Activated naive CD8-positive, alpha-beta T cell treated with anti-CD3 and anti-CD28 coated beads, Interleukin-2, amount 10 ng/mL, durations not matched to agents 7 days and 5 days (primary cell): ENCODE measurements at regions not wholly inside any gene's neighbourhood (a gene's known extent, or its start where the extent isn't known, plus 50 kb on each side); places are given as distances from the start of the nearest gene placed in this dataset.

Source experiments
- ATAC-seq: fragments of 150-1000 bp; cut with Tn5 transposase; one replicate; pipeline ENCODE4 v1.10.0; 2021; ENCODE audit warnings: low read depth, moderate library complexity
- POLR2A ChIA-PET: fragments of 350-600 bp; sonication (Branson Sonifier 250); formaldehyde crosslinking; loops from one replicate; lab custom pipeline; 2021; ENCODE audit warnings: antibody characterized with exemption; lab: Charles Lee
- DNase-seq: peaks from one replicate; pipeline ENCODE4 v3.0.0; 2021
- H3K27ac Mint-ChIP-seq: one replicate; pipeline ENCODE4 v1.8.0; 2022; ENCODE audit warnings: mild to moderate bottlenecking, mixed read lengths
- H3K27me3 Mint-ChIP-seq: one replicate; pipeline ENCODE4 v1.8.0; 2022; ENCODE audit warnings: mild to moderate bottlenecking, moderate library complexity, mixed read lengths
- H3K36me3 Mint-ChIP-seq: one replicate; pipeline ENCODE4 v1.8.0; 2021; ENCODE audit warnings: mild to moderate bottlenecking, mixed read lengths
- H3K4me1 Mint-ChIP-seq: one replicate; pipeline ENCODE4 v1.8.0; 2021; ENCODE audit warnings: mixed read lengths
- H3K4me3 Mint-ChIP-seq: one replicate; pipeline ENCODE4 v1.8.0; 2022; ENCODE audit warnings: mild to moderate bottlenecking, moderate library complexity, mixed read lengths
- H3K9me3 Mint-ChIP-seq: one replicate; pipeline ENCODE4 v1.8.0; 2021; ENCODE audit warnings: mixed read lengths

DNA sequence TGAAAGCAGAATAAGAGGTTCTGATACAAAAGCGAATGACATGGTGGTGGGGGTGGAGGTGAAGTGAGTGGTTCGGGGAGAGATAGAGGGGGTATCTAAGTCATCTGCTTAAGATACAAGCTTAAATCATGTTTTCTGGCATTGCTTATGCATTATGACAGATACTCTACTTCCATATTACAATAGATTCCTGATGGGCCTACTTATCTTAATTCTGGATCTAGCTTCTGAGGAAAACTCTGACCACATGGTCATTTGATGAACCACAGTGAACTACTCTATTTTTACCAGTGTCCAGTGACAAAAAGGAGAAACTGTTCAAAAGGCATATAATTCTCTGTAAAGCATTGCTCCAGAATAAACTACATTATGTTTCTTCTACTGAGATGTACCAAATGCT lies 673.7 kb upstream of the CCDC54 start:
- Mint-ChIP-seq H3K9me3 (no peaks in the 10 kb centered on the region), H3K27me3 (no peaks in the 10 kb centered on the region), H3K36me3 (no peaks in the 10 kb centered on the region), H3K4me1 (no peaks in the 10 kb centered on the region), H3K4me3 (no peak overlapping the region), H3K27ac (no peak overlapping the region)
- DNase-seq: no peak
- no peak for ATAC-seq
- POLR2A ChIA-PET: no interaction called here

DNA sequence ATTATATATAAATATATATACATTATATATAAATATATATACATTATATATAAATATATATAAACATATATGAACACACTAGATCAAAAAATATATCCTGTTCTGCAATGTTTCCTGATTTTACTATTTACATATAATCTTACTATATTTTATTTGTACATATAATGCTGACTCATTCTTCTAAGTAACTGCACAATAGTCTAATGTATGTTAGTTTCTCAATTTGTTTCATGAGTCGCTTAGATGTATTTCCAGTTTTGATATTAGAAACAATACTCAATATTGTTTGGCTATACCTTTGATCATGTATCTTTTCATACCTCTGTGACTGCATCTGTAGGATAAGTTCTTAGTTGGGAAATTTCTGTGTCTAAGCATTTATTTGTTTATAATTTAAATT lies 669.9 kb upstream of the CCDC54 start:
- no peak overlapping the region for H3K4me3 Mint-ChIP-seq
- no peaks in the 10 kb centered on the region for H3K36me3 Mint-ChIP-seq
- H3K27ac Mint-ChIP-seq: no peak overlapping the region
- peaks cover 3% of the 10 kb centered on the region for H3K27me3 Mint-ChIP-seq
- POLR2A ChIA-PET: no interaction called here
- H3K4me1 Mint-ChIP-seq: no peaks in the 10 kb centered on the region
- H3K9me3 Mint-ChIP-seq: no peaks in the 10 kb centered on the region
- DNase-seq: no peak
- ATAC-seq: no peak

GRCh38 chr3:106710596-106710995 lies 666.6 kb upstream of the CCDC54 start:
- Mint-ChIP-seq H3K9me3 (no peaks in the 10 kb centered on the region), H3K27ac (no peak overlapping the region), H3K27me3 (peaks cover 3% of the 10 kb centered on the region), H3K4me1 (no peaks in the 10 kb centered on the region), H3K4me3 (no peak overlapping the region), H3K36me3 (no peaks in the 10 kb centered on the region)
- POLR2A ChIA-PET: no interaction called here
- DNase-seq (no peak), ATAC-seq (no peak)

- no peak overlapping the region for H3K4me3 Mint-ChIP-seq
- POLR2A ChIA-PET: no interaction called here
- ATAC-seq: no peak
Observed at GRCh38 chr3:106711650-106712049, 665.6 kb upstream of the CCDC54 start.

GRCh38 chr3:106714400-106714799 lies 662.8 kb upstream of the CCDC54 start:
- DNase-seq (no peak), ATAC-seq (no peak)
- no peaks in the 10 kb centered on the region for H3K4me1 Mint-ChIP-seq
- H3K9me3 Mint-ChIP-seq: no peaks in the 10 kb centered on the region
- POLR2A ChIA-PET: no interaction called here
- peaks cover 3% of the 10 kb centered on the region for H3K27me3 Mint-ChIP-seq
- no peak overlapping the region for H3K4me3 Mint-ChIP-seq
- H3K27ac Mint-ChIP-seq: no peak overlapping the region
- no peaks in the 10 kb centered on the region for H3K36me3 Mint-ChIP-seq

More at GRCh38 chr3:106711650-106712049, 665.6 kb upstream of the CCDC54 start:
- H3K4me1 Mint-ChIP-seq: no peaks in the 10 kb centered on the region
- H3K27me3 Mint-ChIP-seq: peaks cover 3% of the 10 kb centered on the region
- H3K9me3 Mint-ChIP-seq: no peaks in the 10 kb centered on the region
- H3K27ac Mint-ChIP-seq: no peak overlapping the region
- H3K36me3 Mint-ChIP-seq: no peaks in the 10 kb centered on the region
- no peak for DNase-seq

DNA sequence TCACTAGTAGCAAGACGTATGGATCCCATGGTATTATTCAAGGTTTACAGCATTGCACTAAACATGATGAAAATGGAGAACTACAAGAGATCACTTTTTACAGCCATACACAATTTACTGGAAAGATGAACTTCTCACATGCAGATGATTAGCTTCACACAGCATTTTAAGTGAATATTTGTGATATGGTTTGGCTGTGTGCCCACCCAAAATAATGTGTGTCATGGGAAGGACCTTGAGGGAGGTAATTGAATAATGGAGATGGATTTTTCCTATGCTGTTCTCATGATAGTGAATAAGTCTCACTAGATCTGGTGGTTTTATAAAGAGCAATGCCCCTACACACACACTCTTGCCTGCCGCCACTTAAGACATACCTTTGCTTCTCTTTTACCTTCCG lies 662.0 kb upstream of the CCDC54 start:
- POLR2A ChIA-PET: no interaction called here
- H3K27me3 Mint-ChIP-seq: peaks cover 3% of the 10 kb centered on the region
- H3K4me3 Mint-ChIP-seq: no peak overlapping the region
- H3K4me1 Mint-ChIP-seq: no peaks in the 10 kb centered on the region
- no peak overlapping the region for H3K27ac Mint-ChIP-seq
- ATAC-seq: no peak
- H3K36me3 Mint-ChIP-seq: no peaks in the 10 kb centered on the region
- H3K9me3 Mint-ChIP-seq: no peaks in the 10 kb centered on the region
- DNase-seq: no peak

- no peak for DNase-seq
- H3K27ac Mint-ChIP-seq: no peak overlapping the region
- H3K4me3 Mint-ChIP-seq: no peak overlapping the region
- H3K27me3 Mint-ChIP-seq: no peaks in the 10 kb centered on the region
- H3K4me1 Mint-ChIP-seq: no peaks in the 10 kb centered on the region
- ATAC-seq: no peak
- POLR2A ChIA-PET: no interaction called here
- H3K36me3 Mint-ChIP-seq: no peaks in the 10 kb centered on the region
- H3K9me3 Mint-ChIP-seq: no peaks in the 10 kb centered on the region
Observed at GRCh38 chr3:106717178-106717780, 660.0 kb upstream of the CCDC54 start.

DNA sequence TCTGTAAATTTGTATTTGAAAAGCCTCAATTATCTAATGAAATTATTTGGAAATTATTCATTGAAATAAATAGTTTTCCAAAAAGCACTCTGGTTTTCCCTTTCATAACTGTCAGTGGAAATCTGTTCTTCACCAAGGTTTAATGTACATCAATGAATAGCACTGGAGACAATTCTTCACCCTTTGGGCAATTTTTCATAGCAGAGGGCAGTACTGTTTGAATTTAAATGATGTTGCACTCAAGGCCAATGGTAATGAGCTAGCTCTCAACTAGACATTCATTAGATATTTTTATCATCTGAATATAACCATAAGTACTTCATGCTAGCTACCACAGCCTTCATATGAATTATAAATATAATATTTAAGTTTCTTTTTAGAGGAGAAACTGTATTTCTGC lies 658.2 kb upstream of the CCDC54 start:
- H3K27ac Mint-ChIP-seq: no peak overlapping the region

DNA sequence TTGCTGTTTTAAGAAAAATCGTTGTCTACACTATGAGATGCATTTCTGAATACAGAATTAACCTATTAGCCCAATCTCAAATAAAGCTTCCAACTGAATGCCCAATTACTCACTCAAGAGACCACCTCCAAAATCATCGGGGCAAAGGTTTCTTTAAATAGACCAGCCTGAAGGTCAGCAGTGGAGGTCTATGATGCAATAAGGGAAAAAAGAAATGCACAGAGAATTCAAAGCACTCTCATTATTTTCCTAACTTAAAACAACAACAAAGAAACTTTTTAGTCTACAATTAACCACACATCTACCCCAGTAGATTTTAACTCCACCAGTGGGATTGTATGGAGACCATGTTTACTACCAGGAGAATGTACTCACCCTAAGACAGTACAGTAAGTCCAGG lies 657.7 kb upstream of the CCDC54 start:
- POLR2A ChIA-PET: no interaction called here
- H3K4me1 Mint-ChIP-seq: no peaks in the 10 kb centered on the region
- no peak overlapping the region for H3K4me3 Mint-ChIP-seq
- no peaks in the 10 kb centered on the region for H3K27me3 Mint-ChIP-seq
- H3K27ac Mint-ChIP-seq: no peak overlapping the region
- H3K9me3 Mint-ChIP-seq: no peaks in the 10 kb centered on the region
- no peak for DNase-seq
- no peaks in the 10 kb centered on the region for H3K36me3 Mint-ChIP-seq
- no peak for ATAC-seq

More for the DNA sequence above, 658.2 kb upstream of the CCDC54 start:
- Mint-ChIP-seq H3K27me3 (no peaks in the 10 kb centered on the region), H3K4me3 (no peak overlapping the region), H3K9me3 (no peaks in the 10 kb centered on the region), H3K36me3 (no peaks in the 10 kb centered on the region), H3K4me1 (no peaks in the 10 kb centered on the region)
- ATAC-seq: no peak
- no peak for DNase-seq
- POLR2A ChIA-PET: no interaction called here

- no peaks in the 10 kb centered on the region for H3K36me3 Mint-ChIP-seq
- H3K9me3 Mint-ChIP-seq: no peaks in the 10 kb centered on the region
- no peak for DNase-seq
- H3K27me3 Mint-ChIP-seq: no peaks in the 10 kb centered on the region
- ATAC-seq: no peak
- no peak overlapping the region for H3K27ac Mint-ChIP-seq
- H3K4me1 Mint-ChIP-seq: no peaks in the 10 kb centered on the region
- H3K4me3 Mint-ChIP-seq: no peak overlapping the region
- POLR2A ChIA-PET: no interaction called here
Observed at GRCh38 chr3:106720510-106720909, 656.7 kb upstream of the CCDC54 start.

DNA sequence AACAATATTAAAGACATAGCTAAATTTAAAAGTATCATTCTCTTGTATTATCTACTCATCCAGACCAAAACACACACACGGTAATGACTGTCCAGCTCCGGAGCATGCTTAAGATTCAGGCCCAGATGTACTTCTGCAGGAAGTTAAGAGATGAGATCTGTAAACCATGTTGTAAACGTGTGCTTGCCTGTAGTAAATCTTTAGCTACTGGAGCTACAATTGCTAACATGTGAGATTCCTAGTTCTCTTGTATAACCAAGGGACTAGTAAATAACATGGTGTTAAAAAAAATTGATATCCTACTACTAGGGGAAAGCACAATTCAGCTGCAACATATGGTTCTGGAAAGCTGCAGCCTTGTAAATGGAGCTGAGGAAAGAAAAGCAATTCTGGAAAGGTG lies 651.7 kb upstream of the CCDC54 start:
- DNase-seq: no peak
- Mint-ChIP-seq H3K9me3 (no peaks in the 10 kb centered on the region), H3K36me3 (no peaks in the 10 kb centered on the region), H3K4me3 (no peak overlapping the region), H3K27ac (no peak overlapping the region), H3K4me1 (no peaks in the 10 kb centered on the region), H3K27me3 (peaks cover 4% of the 10 kb centered on the region)
- ATAC-seq: no peak
- POLR2A ChIA-PET: no interaction called here

DNA sequence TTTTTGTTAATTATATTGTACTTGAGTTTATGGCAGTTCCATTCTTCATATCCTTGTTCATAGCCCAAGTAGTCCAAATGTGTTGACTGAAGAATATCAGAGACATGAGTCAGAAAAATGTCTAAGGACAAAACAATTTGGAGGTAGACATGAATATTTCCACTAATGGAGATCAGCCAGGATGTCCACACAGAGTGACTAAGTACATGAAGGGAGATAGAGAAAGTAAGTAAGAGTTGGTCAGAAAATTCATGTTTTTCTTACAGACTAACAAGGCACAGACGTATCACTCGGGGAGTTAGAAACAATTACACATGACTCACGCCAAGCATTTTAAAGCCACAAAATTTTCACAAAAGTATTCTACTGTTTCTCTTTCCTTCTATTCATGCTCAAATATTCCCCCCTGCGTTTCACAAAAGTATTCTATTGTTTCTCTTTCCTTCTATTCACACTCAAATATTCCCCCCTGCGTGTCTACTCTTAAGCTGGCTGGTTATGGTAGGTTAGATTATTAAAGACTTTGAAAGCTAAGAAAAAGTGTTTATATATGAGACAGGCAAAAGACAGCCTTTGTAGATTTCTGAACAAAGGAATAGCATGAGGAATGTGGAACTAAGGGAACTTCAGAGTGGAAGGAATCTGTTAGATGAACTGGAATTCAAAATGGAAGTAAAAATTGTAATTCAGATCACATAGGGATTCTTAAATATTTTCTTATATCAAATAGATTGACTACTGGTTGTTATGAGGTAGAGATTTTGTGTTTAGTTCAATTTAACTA lies 648.7 kb upstream of the CCDC54 start:
- DNase-seq (no peak), ATAC-seq (no peak)
- no peaks in the 10 kb centered on the region for H3K9me3 Mint-ChIP-seq
- no peak overlapping the region for H3K27ac Mint-ChIP-seq
- H3K4me1 Mint-ChIP-seq: no peaks in the 10 kb centered on the region
- H3K36me3 Mint-ChIP-seq: no peaks in the 10 kb centered on the region
- H3K27me3 Mint-ChIP-seq: peaks cover 4% of the 10 kb centered on the region
- H3K4me3 Mint-ChIP-seq: no peak overlapping the region
- POLR2A ChIA-PET: no interaction called here

DNA sequence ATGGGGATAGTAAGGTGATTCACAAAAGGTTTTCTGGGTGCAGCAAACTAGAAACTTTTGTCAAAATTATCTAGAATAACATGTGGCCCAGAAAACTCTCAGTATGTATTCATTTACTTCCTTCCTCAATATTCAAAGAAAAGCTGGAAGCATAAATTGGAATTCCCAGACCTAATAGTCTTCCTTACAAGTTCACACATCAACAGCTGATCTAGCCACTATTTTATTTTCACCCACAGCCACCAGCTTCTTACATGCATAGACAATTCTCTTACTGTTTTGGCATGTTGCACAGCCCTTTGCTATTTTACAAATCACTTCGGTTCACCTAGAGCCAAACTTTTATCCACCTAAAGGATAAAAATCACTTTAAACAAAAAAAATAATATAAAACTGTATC lies 647.8 kb upstream of the CCDC54 start:
- Mint-ChIP-seq H3K4me1 (no peaks in the 10 kb centered on the region), H3K4me3 (no peak overlapping the region), H3K9me3 (no peaks in the 10 kb centered on the region), H3K27me3 (peaks cover 4% of the 10 kb centered on the region), H3K36me3 (no peaks in the 10 kb centered on the region), H3K27ac (no peak overlapping the region)
- POLR2A ChIA-PET: no interaction called here
- ATAC-seq (no peak), DNase-seq (no peak)

DNA sequence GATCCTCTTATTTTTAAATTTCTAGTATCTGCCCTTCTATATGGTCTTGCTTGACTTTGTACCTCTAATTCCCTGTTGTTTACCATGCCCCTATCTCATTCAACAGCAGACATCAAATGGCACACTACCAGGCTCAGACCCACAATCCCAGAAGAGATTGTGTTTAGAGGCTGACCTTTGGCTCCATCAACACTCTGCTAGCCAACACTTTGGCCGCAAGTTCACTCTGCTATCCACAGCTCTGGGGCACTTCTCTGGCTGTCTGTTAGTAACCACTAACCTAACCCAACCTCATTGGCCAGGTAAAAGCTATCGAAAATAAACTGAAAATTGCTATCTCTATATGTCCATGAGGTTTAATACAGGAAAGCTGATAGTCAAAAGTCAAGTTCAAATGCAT lies 646.0 kb upstream of the CCDC54 start:
- POLR2A ChIA-PET: no interaction called here
- no peaks in the 10 kb centered on the region for H3K4me1 Mint-ChIP-seq

More for the DNA sequence above, 646.0 kb upstream of the CCDC54 start:
- DNase-seq (no peak), ATAC-seq (no peak)
- no peak overlapping the region for H3K4me3 Mint-ChIP-seq
- H3K27ac Mint-ChIP-seq: no peak overlapping the region
- no peaks in the 10 kb centered on the region for H3K36me3 Mint-ChIP-seq
- no peaks in the 10 kb centered on the region for H3K9me3 Mint-ChIP-seq
- peaks cover 4% of the 10 kb centered on the region for H3K27me3 Mint-ChIP-seq
